ENCODE measurements at regions not wholly inside any gene's neighbourhood (a gene's known extent, or its start where the extent isn't known, plus 50 kb on each side); places are given as distances from the start of the nearest gene placed in this dataset.

- H3F3A ChIP-seq (replicated peaks; ENCODE audit: insufficient read depth), result no peaks in the 10 kb centered on the region
- no peaks in the 10 kb centered on the region for H3K79me2 ChIP-seq (ENCODE audit: insufficient read depth)
- no peak overlapping the region for H2AFZ ChIP-seq (ENCODE audit: low read depth)
- no peaks in the 10 kb centered on the region for H4K20me1 ChIP-seq (ENCODE audit: insufficient read depth)
- no peak for TF ChIP-seq CHD2 (IDR thresholded peaks at IDR 0.05; ENCODE audit: low read length, partially characterized antibody)
- no peak for TF ChIP-seq EZH2phosphoT487 (IDR thresholded peaks at IDR 0.05; ENCODE audit: borderline replicate concordance, low read depth)
- TF ChIP-seq GABPA (IDR thresholded peaks at IDR 0.05; ENCODE audit: low read depth), result no peak
- TF ChIP-seq, protein P1, sequence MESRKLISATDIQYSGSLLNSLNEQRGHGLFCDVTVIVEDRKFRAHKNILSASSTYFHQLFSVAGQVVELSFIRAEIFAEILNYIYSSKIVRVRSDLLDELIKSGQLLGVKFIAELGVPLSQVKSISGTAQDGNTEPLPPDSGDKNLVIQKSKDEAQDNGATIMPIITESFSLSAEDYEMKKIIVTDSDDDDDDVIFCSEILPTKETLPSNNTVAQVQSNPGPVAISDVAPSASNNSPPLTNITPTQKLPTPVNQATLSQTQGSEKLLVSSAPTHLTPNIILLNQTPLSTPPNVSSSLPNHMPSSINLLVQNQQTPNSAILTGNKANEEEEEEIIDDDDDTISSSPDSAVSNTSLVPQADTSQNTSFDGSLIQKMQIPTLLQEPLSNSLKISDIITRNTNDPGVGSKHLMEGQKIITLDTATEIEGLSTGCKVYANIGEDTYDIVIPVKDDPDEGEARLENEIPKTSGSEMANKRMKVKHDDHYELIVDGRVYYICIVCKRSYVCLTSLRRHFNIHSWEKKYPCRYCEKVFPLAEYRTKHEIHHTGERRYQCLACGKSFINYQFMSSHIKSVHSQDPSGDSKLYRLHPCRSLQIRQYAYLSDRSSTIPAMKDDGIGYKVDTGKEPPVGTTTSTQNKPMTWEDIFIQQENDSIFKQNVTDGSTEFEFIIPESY (IDR thresholded peaks at IDR 0.05; ENCODE audit: borderline replicate concordance, low read depth), result no peak
- TF ChIP-seq RXRA (IDR thresholded peaks at IDR 0.05; ENCODE audit: borderline replicate concordance, low read depth), result no peak
- TF ChIP-seq POLR2AphosphoS5 (IDR thresholded peaks at IDR 0.05; ENCODE audit: low read depth, low read length), result no peak
- no peak for TF ChIP-seq SMC3 (IDR thresholded peaks at IDR 0.05; ENCODE audit: low read depth, low read length)
- TF ChIP-seq, protein P2, sequence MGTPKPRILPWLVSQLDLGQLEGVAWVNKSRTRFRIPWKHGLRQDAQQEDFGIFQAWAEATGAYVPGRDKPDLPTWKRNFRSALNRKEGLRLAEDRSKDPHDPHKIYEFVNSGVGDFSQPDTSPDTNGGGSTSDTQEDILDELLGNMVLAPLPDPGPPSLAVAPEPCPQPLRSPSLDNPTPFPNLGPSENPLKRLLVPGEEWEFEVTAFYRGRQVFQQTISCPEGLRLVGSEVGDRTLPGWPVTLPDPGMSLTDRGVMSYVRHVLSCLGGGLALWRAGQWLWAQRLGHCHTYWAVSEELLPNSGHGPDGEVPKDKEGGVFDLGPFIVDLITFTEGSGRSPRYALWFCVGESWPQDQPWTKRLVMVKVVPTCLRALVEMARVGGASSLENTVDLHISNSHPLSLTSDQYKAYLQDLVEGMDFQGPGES (IDR thresholded peaks at IDR 0.05; ENCODE audit: low read depth, low read length), result no peak
- TF ChIP-seq FOSL2 (IDR thresholded peaks at IDR 0.05; ENCODE audit: borderline replicate concordance, low read depth), result no peak
- TF ChIP-seq YY1 (IDR thresholded peaks at IDR 0.05; ENCODE audit: low read depth), result no peak
- no peak for TF ChIP-seq EP300 (IDR thresholded peaks at IDR 0.05; ENCODE audit: borderline replicate concordance in 1 of 2, low read depth in 1 of 2, low read length in 1 of 2)
- TF ChIP-seq PBX3 (IDR thresholded peaks at IDR 0.05), result no peak
- no peak for TF ChIP-seq MXI1 (IDR thresholded peaks at IDR 0.05; ENCODE audit: low read depth, low read length)
- TF ChIP-seq, protein P3, sequence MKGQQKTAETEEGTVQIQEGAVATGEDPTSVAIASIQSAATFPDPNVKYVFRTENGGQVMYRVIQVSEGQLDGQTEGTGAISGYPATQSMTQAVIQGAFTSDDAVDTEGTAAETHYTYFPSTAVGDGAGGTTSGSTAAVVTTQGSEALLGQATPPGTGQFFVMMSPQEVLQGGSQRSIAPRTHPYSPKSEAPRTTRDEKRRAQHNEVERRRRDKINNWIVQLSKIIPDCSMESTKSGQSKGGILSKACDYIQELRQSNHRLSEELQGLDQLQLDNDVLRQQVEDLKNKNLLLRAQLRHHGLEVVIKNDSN (IDR thresholded peaks at IDR 0.05; ENCODE audit: borderline replicate concordance, low read depth), result no peak
- TF ChIP-seq TAF1 (IDR thresholded peaks at IDR 0.05; ENCODE audit: borderline replicate concordance, low read depth, low read length), result no peak
- TF ChIP-seq, protein P4, sequence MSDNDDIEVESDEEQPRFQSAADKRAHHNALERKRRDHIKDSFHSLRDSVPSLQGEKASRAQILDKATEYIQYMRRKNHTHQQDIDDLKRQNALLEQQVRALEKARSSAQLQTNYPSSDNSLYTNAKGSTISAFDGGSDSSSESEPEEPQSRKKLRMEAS (IDR thresholded peaks at IDR 0.05; ENCODE audit: low read depth), result no peak
- TF ChIP-seq FOXM1 (IDR thresholded peaks at IDR 0.05; ENCODE audit: low read depth), result no peak
- no peak for TF ChIP-seq GATA2 (CRISPR knock-in tag; IDR thresholded peaks at IDR 0.05)
- no peak for TF ChIP-seq TEAD4 (IDR thresholded peaks at IDR 0.05; ENCODE audit: borderline replicate concordance, insufficient read depth)
- H3K9ac ChIP-seq, result no peak overlapping the region
- no peaks in the 10 kb centered on the region for H3K9me2 ChIP-seq
- no peaks in the 10 kb centered on the region for H3K36me3 ChIP-seq (replicated peaks in 1 of 2; ENCODE audit: control insufficient read depth in 1 of 2, insufficient read depth in 2 of 2, low read length in 1 of 2)
- no peaks in the 10 kb centered on the region for H3K27me3 ChIP-seq (ENCODE audit: insufficient read depth)
- ChIA-PET CTCF (interaction anchor here (0.6 kb wide), 2 partner anchors 185 to 973 kb away, joined by 3 read pairs; no protein-coding TSS in a partner anchor), POLR2A (no interaction called here)
- no peaks in the 10 kb centered on the region for H3K9me3 ChIP-seq
- H3K4me1 ChIP-seq (ENCODE audit: control insufficient read depth in 1 of 2, insufficient read depth in 2 of 2, low read depth in 1 of 2, low read length in 1 of 2), result no peaks in the 10 kb centered on the region
- DNase-seq, result no peak
- no peak overlapping the region for H3K4me2 ChIP-seq
- no peak overlapping the region for H3K27ac ChIP-seq (ENCODE audit: low read depth in 2 of 2, low read length in 1 of 2)
- no peak overlapping the region for H3K4me3 ChIP-seq (ENCODE audit: low read depth in 2 of 2, low read length in 1 of 2)
- WGBS (ENCODE audit: low lambda C conversion rate), result 32% methylated on average over 6 of the region's 6 CpGs
These were observed 76.5 kb upstream of the MAP10 start for GRCh38 chr1:232728507-232729263.
